A673 (cell line): ENCODE measurements at regions not wholly inside any gene's neighbourhood (a gene's known extent, or its start where the extent isn't known, plus 50 kb on each side); places are given as distances from the start of the nearest gene placed in this dataset.

Source experiments
- CTCF ChIP-seq: fragments of 300-800, 200-600 bp; sonication (generic); conservative IDR thresholded peaks from 2 replicates; pipeline ENCODE4 v1.5.1; 2017; ENCODE audit warnings: low read depth, mild to moderate bottlenecking, antibody characterized with exemption, low read length, moderate library complexity, mixed read lengths
- EZH2 ChIP-seq: fragments of 200-600 bp; sonication (generic); IDR thresholded peaks from 2 replicates; pipeline ENCODE4 v1.6.1; 2017; ENCODE audit warnings: borderline replicate concordance, low read depth, mild to moderate bottlenecking, mixed read lengths, antibody characterized with exemption, low read length; ENCODE audit not compliant: poor library complexity, severe bottlenecking

GRCh38 chr4:75371915-75372314 is 142.3 kb downstream of the RCHY1 start:
- TF ChIP-seq CTCF (no peak), EZH2 (no peak)
